Glutamatergic neuron (in vitro differentiated cells): ENCODE measurements at regions not wholly inside any gene's neighbourhood (a gene's known extent, or its start where the extent isn't known, plus 50 kb on each side); places are given as distances from the start of the nearest gene placed in this dataset.

ENCODE experiments used
- DNase-seq: peaks from one replicate; pipeline ENCODE4 v3.0.0; 2022
- H3K27ac Mint-ChIP-seq: one replicate; pipeline ENCODE4 v1.8.0; 2020; ENCODE audit warnings: mild to moderate bottlenecking, mixed read lengths, inconsistent platforms; ENCODE audit not compliant: unreplicated experiment
- H3K27me3 Mint-ChIP-seq: one replicate; pipeline ENCODE4 v1.8.0; 2020; ENCODE audit warnings: mild to moderate bottlenecking, moderate library complexity, mixed read lengths, inconsistent platforms; ENCODE audit not compliant: unreplicated experiment
- H3K36me3 Mint-ChIP-seq: one replicate; pipeline ENCODE4 v1.8.0; 2020; ENCODE audit warnings: mild to moderate bottlenecking, mixed read lengths, inconsistent platforms; ENCODE audit not compliant: unreplicated experiment
- H3K4me1 Mint-ChIP-seq: one replicate; pipeline ENCODE4 v1.8.0; 2020; ENCODE audit warnings: mild to moderate bottlenecking, low read depth, mixed read lengths, inconsistent platforms; ENCODE audit not compliant: unreplicated experiment
- H3K4me3 Mint-ChIP-seq: one replicate; pipeline ENCODE4 v1.8.0; 2020; ENCODE audit warnings: mild to moderate bottlenecking, mixed read lengths, inconsistent platforms; ENCODE audit not compliant: unreplicated experiment
- H3K9me3 Mint-ChIP-seq: one replicate; pipeline ENCODE4 v1.8.0; 2020; ENCODE audit warnings: mild to moderate bottlenecking, moderate library complexity, mixed read lengths, inconsistent platforms; ENCODE audit not compliant: unreplicated experiment
- CTCF ChIP-seq: fragments of 200-600 bp; sonication (generic); IDR thresholded peaks from one replicate; pipeline ENCODE4 v1.5.0; 2021; ENCODE audit not compliant: partially characterized antibody, unreplicated experiment

GRCh38 chr9:109681301-109681700 lies 98.7 kb upstream of the PALM2AKAP2 start:
- Mint-ChIP-seq H3K27me3 (no peaks in the 10 kb centered on the region), H3K9me3 (no peaks in the 10 kb centered on the region), H3K4me3 (no peak overlapping the region), H3K36me3 (no peaks in the 10 kb centered on the region), H3K27ac (no peak overlapping the region), H3K4me1 (no peaks in the 10 kb centered on the region)
- TF ChIP-seq CTCF = no peak
- DNase-seq = no peak

DNA sequence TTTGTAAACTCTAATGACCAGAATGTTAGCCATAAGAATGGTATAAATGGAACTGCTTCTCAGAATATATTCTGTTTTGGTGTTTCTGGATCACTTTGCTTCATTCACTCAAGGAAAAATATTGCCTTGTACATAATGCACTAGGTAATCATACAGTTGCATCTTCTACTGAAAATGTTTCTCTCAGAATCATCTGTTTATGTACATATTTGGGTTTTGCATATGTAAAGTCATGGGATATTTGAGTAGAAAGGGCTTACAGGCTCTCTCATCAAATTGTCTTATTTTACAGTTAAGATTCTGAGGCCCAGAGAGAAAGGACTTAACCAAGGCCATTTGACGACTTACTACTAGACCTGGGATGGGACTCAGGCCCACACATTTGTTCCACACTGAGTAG lies 97.8 kb upstream of the PALM2AKAP2 start:
- no peak overlapping the region for H3K27ac Mint-ChIP-seq
- no peaks in the 10 kb centered on the region for H3K4me1 Mint-ChIP-seq
- no peak for DNase-seq
- H3K4me3 Mint-ChIP-seq = no peak overlapping the region
- H3K9me3 Mint-ChIP-seq = no peaks in the 10 kb centered on the region
- no peaks in the 10 kb centered on the region for H3K27me3 Mint-ChIP-seq
- H3K36me3 Mint-ChIP-seq = no peaks in the 10 kb centered on the region
- TF ChIP-seq CTCF = no peak

GRCh38 chr9:109683521-109683920 lies 96.5 kb upstream of the PALM2AKAP2 start:
- Mint-ChIP-seq H3K27ac (no peak overlapping the region), H3K9me3 (peaks cover 1% of the 10 kb centered on the region), H3K27me3 (no peaks in the 10 kb centered on the region), H3K4me1 (no peaks in the 10 kb centered on the region), H3K36me3 (no peaks in the 10 kb centered on the region), H3K4me3 (no peak overlapping the region)
- TF ChIP-seq CTCF = no peak
- no peak for DNase-seq

DNA sequence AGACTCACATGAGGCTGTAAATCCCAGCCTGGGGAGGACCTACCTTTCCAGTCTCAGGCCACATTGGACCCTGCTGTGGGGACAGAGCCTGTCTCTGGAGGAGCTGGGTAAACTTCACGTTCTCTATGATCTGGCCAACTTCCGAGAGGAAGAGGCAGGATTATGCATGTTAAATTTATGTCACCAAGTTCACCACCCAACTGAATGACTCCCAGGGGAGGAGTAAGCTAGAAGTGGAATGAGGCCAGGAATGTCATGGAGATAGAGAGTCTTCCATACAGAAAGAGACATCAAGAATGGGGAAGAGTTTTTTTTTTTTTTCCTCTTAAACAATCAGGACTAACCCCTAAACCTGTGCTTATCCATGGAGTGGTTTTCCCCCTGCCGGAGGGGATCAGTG lies 90.3 kb upstream of the PALM2AKAP2 start:
- H3K36me3 Mint-ChIP-seq = no peaks in the 10 kb centered on the region
- H3K27ac Mint-ChIP-seq = no peak overlapping the region
- no peak overlapping the region for H3K4me3 Mint-ChIP-seq
- no peaks in the 10 kb centered on the region for H3K4me1 Mint-ChIP-seq
- no peak for DNase-seq
- TF ChIP-seq CTCF = no peak
- no peaks in the 10 kb centered on the region for H3K27me3 Mint-ChIP-seq
- peaks cover 1% of the 10 kb centered on the region for H3K9me3 Mint-ChIP-seq

GRCh38 chr9:109699019-109699418 lies 81.0 kb upstream of the PALM2AKAP2 start:
- H3K27me3 Mint-ChIP-seq = peaks cover 1% of the 10 kb centered on the region
- H3K4me1 Mint-ChIP-seq = no peaks in the 10 kb centered on the region
- H3K36me3 Mint-ChIP-seq = no peaks in the 10 kb centered on the region
- DNase-seq = no peak
- H3K4me3 Mint-ChIP-seq = no peak overlapping the region
- TF ChIP-seq CTCF = no peak
- H3K27ac Mint-ChIP-seq = no peak overlapping the region
- no peaks in the 10 kb centered on the region for H3K9me3 Mint-ChIP-seq
